GM12864 (cell line): ENCODE measurements at regions not wholly inside any gene's neighbourhood (a gene's known extent, or its start where the extent isn't known, plus 50 kb on each side); places are given as distances from the start of the nearest gene placed in this dataset.

Source experiments
- DNase-seq: peaks from one replicate; pipeline ENCODE4 v3.0.0-alpha.2; 2011; ENCODE audit warnings: low read depth
- H3K4me3 ChIP-seq: 2 replicates; pipeline ENCODE4 v1.5.1; 2011; ENCODE audit warnings: mild to moderate bottlenecking, low read depth, low read length, control low read depth
- CTCF ChIP-seq: IDR thresholded peaks from 2 replicates; pipeline ENCODE4 v1.5.1; 2011; ENCODE audit warnings: low read depth, mild to moderate bottlenecking, moderate library complexity, low read length, control low read depth, inconsistent platforms; ENCODE audit errors: missing control alignments

GRCh38 chr5:23072179-23072578, 219.0 kb upstream of the CDH12 start:
- TF ChIP-seq CTCF = no peak
- no peak overlapping the region for H3K4me3 ChIP-seq
- no peak for DNase-seq

GRCh38 chr5:23071682-23072081, 218.5 kb upstream of the CDH12 start:
- no peak for TF ChIP-seq CTCF
- H3K4me3 ChIP-seq = no peak overlapping the region
- DNase-seq = no peak

- DNase-seq = no peak
- no peak overlapping the region for H3K4me3 ChIP-seq
- TF ChIP-seq CTCF = no peak
These were observed 211.6 kb upstream of the CDH12 start for GRCh38 chr5:23064710-23065109.

- no peak for TF ChIP-seq CTCF
- no peak for DNase-seq
- no peak overlapping the region for H3K4me3 ChIP-seq
These were observed 200.7 kb upstream of the CDH12 start for GRCh38 chr5:23053846-23054245.

- TF ChIP-seq CTCF = no peak
- DNase-seq = no peak
- no peak overlapping the region for H3K4me3 ChIP-seq
These were observed 189.1 kb upstream of the CDH12 start for GRCh38 chr5:23042226-23042625.

- no peak for DNase-seq
- no peak overlapping the region for H3K4me3 ChIP-seq
- no peak for TF ChIP-seq CTCF
These were observed 182.5 kb upstream of the CDH12 start for GRCh38 chr5:23035555-23036090.

GRCh38 chr5:23033864-23034263, 180.7 kb upstream of the CDH12 start:
- no peak for TF ChIP-seq CTCF
- DNase-seq = no peak
- H3K4me3 ChIP-seq = no peak overlapping the region
